ENCODE measurements at regions not wholly inside any gene's neighbourhood (a gene's known extent, or its start where the extent isn't known, plus 50 kb on each side); places are given as distances from the start of the nearest gene placed in this dataset.
"Not testable (repeated sequence)": the region's sequence is repeated elsewhere in the genome, so short reads cannot be mapped to it uniquely, and the experiment has no call there.

- H3K4me1 ChIP-seq (ENCODE audit: control insufficient read depth, insufficient read depth, low read length): no peaks in the 10 kb centered on the region
- H3K36me3 ChIP-seq (ENCODE audit: control insufficient read depth in 2 of 2, insufficient read depth in 2 of 2, low read length in 2 of 2): no peaks in the 10 kb centered on the region
- no peak overlapping the region for H3K4me3 ChIP-seq (ENCODE audit: low read length in 2 of 2)
- no peak overlapping the region for H3K27ac ChIP-seq (ENCODE audit: low read length)
- H3K27me3 ChIP-seq (ENCODE audit: control insufficient read depth in 1 of 2, insufficient read depth in 2 of 2, low read length in 2 of 2): no peaks in the 10 kb centered on the region
- H3K9ac ChIP-seq (ENCODE audit: low read length in 2 of 2): no peak overlapping the region
- no peaks in the 10 kb centered on the region for H3K9me3 ChIP-seq (ENCODE audit: control insufficient read depth in 2 of 2, low read length in 2 of 2)
Measured at GRCh38 chr21:29423099-29423870, 124.6 kb downstream of the BACH1 start.

GRCh38 chr21:29424728-29425127 lies 126.0 kb downstream of the BACH1 start:
- no peak overlapping the region for H3K4me3 ChIP-seq (ENCODE audit: low read length in 2 of 2)
- H3K4me1 ChIP-seq (ENCODE audit: control insufficient read depth, insufficient read depth, low read length): no peaks in the 10 kb centered on the region
- H3K27ac ChIP-seq (ENCODE audit: low read length): no peak overlapping the region
- no peaks in the 10 kb centered on the region for H3K9me3 ChIP-seq (ENCODE audit: control insufficient read depth in 2 of 2, low read length in 2 of 2)
- H3K27me3 ChIP-seq (ENCODE audit: control insufficient read depth in 1 of 2, insufficient read depth in 2 of 2, low read length in 2 of 2): no peaks in the 10 kb centered on the region
- H3K36me3 ChIP-seq (ENCODE audit: control insufficient read depth in 2 of 2, insufficient read depth in 2 of 2, low read length in 2 of 2): no peaks in the 10 kb centered on the region
- H3K9ac ChIP-seq (ENCODE audit: low read length in 2 of 2): no peak overlapping the region

GRCh38 chr21:29429218-29429617 lies 130.5 kb downstream of the BACH1 start:
- H3K27ac ChIP-seq (ENCODE audit: low read length): no peak overlapping the region
- no peaks in the 10 kb centered on the region for H3K36me3 ChIP-seq (ENCODE audit: control insufficient read depth in 2 of 2, insufficient read depth in 2 of 2, low read length in 2 of 2)
- H3K4me1 ChIP-seq (ENCODE audit: control insufficient read depth, insufficient read depth, low read length): no peaks in the 10 kb centered on the region
- H3K4me3 ChIP-seq (ENCODE audit: low read length in 2 of 2): no peak overlapping the region
- H3K9ac ChIP-seq (ENCODE audit: low read length in 2 of 2): no peak overlapping the region
- no peaks in the 10 kb centered on the region for H3K9me3 ChIP-seq (ENCODE audit: control insufficient read depth in 2 of 2, low read length in 2 of 2)
- no peaks in the 10 kb centered on the region for H3K27me3 ChIP-seq (ENCODE audit: control insufficient read depth in 1 of 2, insufficient read depth in 2 of 2, low read length in 2 of 2)

- Histone ChIP-seq H3K9ac (ENCODE audit: low read length in 2 of 2) (no peak overlapping the region), H3K4me3 (ENCODE audit: low read length in 2 of 2) (no peak overlapping the region), H3K27ac (ENCODE audit: low read length) (no peak overlapping the region), H3K4me1 (ENCODE audit: control insufficient read depth, insufficient read depth, low read length) (no peaks in the 10 kb centered on the region), H3K9me3 (ENCODE audit: control insufficient read depth in 2 of 2, low read length in 2 of 2) (no peaks in the 10 kb centered on the region), H3K27me3 (ENCODE audit: control insufficient read depth in 1 of 2, insufficient read depth in 2 of 2, low read length in 2 of 2) (no peaks in the 10 kb centered on the region), H3K36me3 (ENCODE audit: control insufficient read depth in 2 of 2, insufficient read depth in 2 of 2, low read length in 2 of 2) (no peaks in the 10 kb centered on the region)
Measured at GRCh38 chr21:29430030-29430429, 131.3 kb downstream of the BACH1 start.

GRCh38 chr21:29430576-29430975 lies 131.9 kb downstream of the BACH1 start:
- H3K4me3 ChIP-seq (ENCODE audit: low read length in 2 of 2): no peak overlapping the region
- no peak overlapping the region for H3K9ac ChIP-seq (ENCODE audit: low read length in 2 of 2)
- no peaks in the 10 kb centered on the region for H3K27me3 ChIP-seq (ENCODE audit: control insufficient read depth in 1 of 2, insufficient read depth in 2 of 2, low read length in 2 of 2)
- no peak overlapping the region for H3K27ac ChIP-seq (ENCODE audit: low read length)
- no peaks in the 10 kb centered on the region for H3K4me1 ChIP-seq (ENCODE audit: control insufficient read depth, insufficient read depth, low read length)
- H3K9me3 ChIP-seq (ENCODE audit: control insufficient read depth in 2 of 2, low read length in 2 of 2): no peaks in the 10 kb centered on the region
- no peaks in the 10 kb centered on the region for H3K36me3 ChIP-seq (ENCODE audit: control insufficient read depth in 2 of 2, insufficient read depth in 2 of 2, low read length in 2 of 2)

- Histone ChIP-seq H3K4me1 (ENCODE audit: control insufficient read depth, insufficient read depth, low read length) (no peaks in the 10 kb centered on the region), H3K27me3 (ENCODE audit: control insufficient read depth in 1 of 2, insufficient read depth in 2 of 2, low read length in 2 of 2) (no peaks in the 10 kb centered on the region), H3K4me3 (ENCODE audit: low read length in 2 of 2) (no peak overlapping the region), H3K36me3 (ENCODE audit: control insufficient read depth in 2 of 2, insufficient read depth in 2 of 2, low read length in 2 of 2) (no peaks in the 10 kb centered on the region), H3K27ac (ENCODE audit: low read length) (no peak overlapping the region), H3K9ac (ENCODE audit: low read length in 2 of 2) (no peak overlapping the region), H3K9me3 (ENCODE audit: control insufficient read depth in 2 of 2, low read length in 2 of 2) (no peaks in the 10 kb centered on the region)
Measured at GRCh38 chr21:29431178-29431577, 132.5 kb downstream of the BACH1 start.

GRCh38 chr21:29431680-29432079 lies 133.0 kb downstream of the BACH1 start:
- no peaks in the 10 kb centered on the region for H3K9me3 ChIP-seq (ENCODE audit: control insufficient read depth in 2 of 2, low read length in 2 of 2)
- H3K36me3 ChIP-seq (ENCODE audit: control insufficient read depth in 2 of 2, insufficient read depth in 2 of 2, low read length in 2 of 2): no peaks in the 10 kb centered on the region
- H3K27me3 ChIP-seq (ENCODE audit: control insufficient read depth in 1 of 2, insufficient read depth in 2 of 2, low read length in 2 of 2): no peaks in the 10 kb centered on the region
- no peaks in the 10 kb centered on the region for H3K4me1 ChIP-seq (ENCODE audit: control insufficient read depth, insufficient read depth, low read length)
- no peak overlapping the region for H3K27ac ChIP-seq (ENCODE audit: low read length)
- H3K9ac ChIP-seq (ENCODE audit: low read length in 2 of 2): no peak overlapping the region
- H3K4me3 ChIP-seq (ENCODE audit: low read length in 2 of 2): no peak overlapping the region

GRCh38 chr21:29433366-29434059 lies 134.8 kb downstream of the BACH1 start:
- H3K4me1 ChIP-seq (ENCODE audit: control insufficient read depth, insufficient read depth, low read length): no peaks in the 10 kb centered on the region
- no peak overlapping the region for H3K9ac ChIP-seq (ENCODE audit: low read length in 2 of 2)
- H3K27ac ChIP-seq (ENCODE audit: low read length): no peak overlapping the region
- no peak overlapping the region for H3K4me3 ChIP-seq (ENCODE audit: low read length in 2 of 2)
- no peaks in the 10 kb centered on the region for H3K9me3 ChIP-seq (ENCODE audit: control insufficient read depth in 2 of 2, low read length in 2 of 2)
- no peaks in the 10 kb centered on the region for H3K27me3 ChIP-seq (ENCODE audit: control insufficient read depth in 1 of 2, insufficient read depth in 2 of 2, low read length in 2 of 2)
- H3K36me3 ChIP-seq (ENCODE audit: control insufficient read depth in 2 of 2, insufficient read depth in 2 of 2, low read length in 2 of 2): no peaks in the 10 kb centered on the region

GRCh38 chr21:29434081-29434480 lies 135.4 kb downstream of the BACH1 start:
- Histone ChIP-seq H3K27ac (ENCODE audit: low read length) (no peak overlapping the region), H3K9me3 (ENCODE audit: control insufficient read depth in 2 of 2, low read length in 2 of 2) (no peaks in the 10 kb centered on the region), H3K27me3 (ENCODE audit: control insufficient read depth in 1 of 2, insufficient read depth in 2 of 2, low read length in 2 of 2) (no peaks in the 10 kb centered on the region), H3K36me3 (ENCODE audit: control insufficient read depth in 2 of 2, insufficient read depth in 2 of 2, low read length in 2 of 2) (no peaks in the 10 kb centered on the region), H3K4me3 (ENCODE audit: low read length in 2 of 2) (no peak overlapping the region), H3K4me1 (ENCODE audit: control insufficient read depth, insufficient read depth, low read length) (no peaks in the 10 kb centered on the region), H3K9ac (ENCODE audit: low read length in 2 of 2) (no peak overlapping the region)

GRCh38 chr21:29434982-29435381 lies 136.3 kb downstream of the BACH1 start:
- not testable (repeated sequence) for H3K27me3 ChIP-seq (ENCODE audit: control insufficient read depth in 1 of 2, insufficient read depth in 2 of 2, low read length in 2 of 2); H3K4me3 ChIP-seq (ENCODE audit: low read length in 2 of 2); H3K9me3 ChIP-seq (ENCODE audit: control insufficient read depth in 2 of 2, low read length in 2 of 2); H3K27ac ChIP-seq (ENCODE audit: low read length); H3K4me1 ChIP-seq (ENCODE audit: control insufficient read depth, insufficient read depth, low read length); H3K9ac ChIP-seq (ENCODE audit: low read length in 2 of 2); H3K36me3 ChIP-seq (ENCODE audit: control insufficient read depth in 2 of 2, insufficient read depth in 2 of 2, low read length in 2 of 2)

- Histone ChIP-seq H3K4me1 (ENCODE audit: control insufficient read depth, insufficient read depth, low read length) (no peaks in the 10 kb centered on the region), H3K4me3 (ENCODE audit: low read length in 2 of 2) (peak overlapping the region in 1 of 2 donors; percentile 22), H3K9me3 (ENCODE audit: control insufficient read depth in 2 of 2, low read length in 2 of 2) (no peaks in the 10 kb centered on the region), H3K27me3 (ENCODE audit: control insufficient read depth in 1 of 2, insufficient read depth in 2 of 2, low read length in 2 of 2) (no peaks in the 10 kb centered on the region), H3K27ac (ENCODE audit: low read length) (no peak overlapping the region), H3K36me3 (ENCODE audit: control insufficient read depth in 2 of 2, insufficient read depth in 2 of 2, low read length in 2 of 2) (no peaks in the 10 kb centered on the region), H3K9ac (ENCODE audit: low read length in 2 of 2) (no peak overlapping the region)
Measured at GRCh38 chr21:29436143-29436542, 137.4 kb downstream of the BACH1 start.

Measured in stomach smooth muscle (tissue), 2 donors.